Activated T-cell treated with anti-CD3 and anti-CD28 coated beads for 48 hours (primary cell): ENCODE measurements at regions not wholly inside any gene's neighbourhood (a gene's known extent, or its start where the extent isn't known, plus 50 kb on each side); places are given as distances from the start of the nearest gene placed in this dataset.

ENCODE experiments used
- DNase-seq: peaks from one replicate; pipeline ENCODE4 v3.0.0-alpha.2; 2020; ENCODE audit warnings: low read depth

DNA sequence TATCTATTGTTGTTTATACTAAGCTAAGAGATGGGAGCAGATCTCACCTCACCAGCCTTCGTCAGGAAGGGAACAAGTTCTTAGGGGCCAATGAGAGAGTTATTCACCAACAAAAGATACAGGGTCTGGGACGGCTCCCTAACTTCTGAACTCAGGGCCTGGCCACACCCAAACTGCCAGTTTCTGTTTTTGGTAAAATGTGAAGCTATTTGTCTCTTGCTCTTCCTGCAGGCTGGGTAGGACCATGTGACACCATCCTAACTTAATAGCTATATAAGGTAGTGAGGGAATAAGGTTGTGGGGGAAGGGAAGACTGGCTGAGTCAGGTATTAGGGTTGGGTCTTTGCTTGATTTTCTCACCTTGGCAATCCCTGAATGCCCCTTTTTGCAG, 480.5 kb downstream of the KDM4C start:
- no peak for DNase-seq

DNA sequence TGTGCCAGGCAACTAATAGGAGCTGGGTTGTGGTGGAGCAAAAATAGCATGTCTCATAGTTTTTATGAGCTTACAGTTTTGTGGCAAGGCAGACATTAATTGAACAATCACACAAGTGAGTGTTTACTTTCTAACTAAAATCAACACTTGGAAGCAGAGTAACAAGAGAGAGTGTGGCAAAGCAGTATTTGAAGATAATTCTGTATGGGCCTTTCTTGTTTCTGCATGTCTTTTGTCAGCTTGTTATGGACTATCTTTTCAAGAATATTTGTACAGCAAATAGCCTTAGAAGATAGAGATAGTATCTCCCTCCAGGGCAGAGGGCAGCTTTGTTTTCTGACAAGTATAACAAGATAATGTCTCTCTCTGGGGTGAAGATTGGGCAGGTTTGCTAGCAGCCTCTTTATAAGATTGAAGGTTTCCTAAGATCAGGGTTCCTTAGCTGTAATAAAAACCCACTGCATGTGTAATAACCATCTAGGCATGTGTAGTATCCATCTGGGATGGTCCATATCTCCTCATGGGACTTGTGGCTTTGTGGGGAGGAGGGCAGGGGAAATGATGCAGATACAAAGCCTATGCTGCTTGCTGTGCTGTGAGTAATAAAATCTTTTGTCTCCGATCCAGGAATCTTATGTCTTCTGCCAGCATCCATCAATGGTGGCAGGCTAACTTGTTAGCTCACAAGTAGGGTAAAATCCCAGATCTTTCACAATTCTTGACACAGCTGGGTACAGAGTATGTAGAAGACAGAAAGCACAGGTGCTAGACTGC, 479.9 kb downstream of the KDM4C start:
- no peak for DNase-seq

DNA sequence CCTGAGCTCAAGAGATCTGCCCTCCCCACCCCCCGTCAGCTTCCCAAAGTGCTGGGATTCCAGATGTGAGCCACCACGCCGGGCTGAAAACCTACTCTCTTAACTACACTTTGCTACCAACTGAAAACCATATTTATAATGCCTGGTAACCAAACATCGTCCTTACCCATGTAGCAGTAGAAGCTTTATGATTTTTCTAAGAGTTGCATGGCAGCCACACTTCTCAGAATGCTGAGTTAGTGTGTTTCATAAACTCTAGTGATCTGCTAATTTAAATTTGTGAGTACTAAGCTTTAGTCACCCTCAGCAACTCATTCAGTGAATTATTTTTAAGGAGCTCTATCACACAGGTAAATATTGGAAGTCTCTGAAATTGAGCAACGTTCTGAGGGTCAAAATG, 478.4 kb downstream of the KDM4C start:
- DNase-seq: no peak

DNA sequence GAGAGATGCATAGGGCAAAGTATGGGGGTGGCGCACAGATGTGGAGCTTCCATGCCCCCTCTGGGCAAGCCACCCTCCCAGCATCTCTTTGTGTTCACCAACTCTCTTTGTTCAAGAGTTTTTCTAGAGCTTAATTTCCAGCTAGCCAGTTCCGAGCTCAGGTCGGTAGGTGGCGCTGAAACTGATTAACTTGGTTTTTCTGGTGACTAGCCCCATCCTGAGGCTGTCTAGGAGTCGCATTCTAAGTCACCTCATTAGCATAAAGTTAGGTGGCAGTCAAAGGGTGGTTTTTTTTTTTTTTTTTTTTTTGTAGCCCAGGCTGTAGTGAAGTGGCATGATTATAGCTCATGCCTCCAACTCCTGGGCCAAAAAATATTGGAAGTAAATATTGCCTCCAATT, 476.4 kb downstream of the KDM4C start:
- DNase-seq: peak; percentile 46

DNA sequence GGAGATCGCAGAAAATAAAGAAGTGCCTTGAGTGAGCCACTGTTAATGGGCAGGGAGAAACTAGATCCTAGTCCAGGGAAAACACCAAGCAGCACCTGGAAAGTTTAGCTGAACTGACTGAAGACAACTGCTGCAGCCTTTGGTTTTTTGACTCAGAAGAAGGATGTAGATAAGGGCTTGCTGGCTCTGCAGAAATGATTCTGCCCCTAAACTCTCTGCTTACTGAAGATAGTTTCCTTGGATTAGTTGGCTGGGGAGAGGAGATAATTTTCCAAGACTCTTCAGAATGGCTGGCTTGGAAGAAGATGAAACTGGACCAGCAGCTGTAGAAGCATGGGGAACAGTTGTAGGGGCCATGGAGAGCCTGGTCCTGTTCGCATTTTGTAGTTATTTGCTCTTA, 471.8 kb downstream of the KDM4C start:
- DNase-seq: no peak

DNA sequence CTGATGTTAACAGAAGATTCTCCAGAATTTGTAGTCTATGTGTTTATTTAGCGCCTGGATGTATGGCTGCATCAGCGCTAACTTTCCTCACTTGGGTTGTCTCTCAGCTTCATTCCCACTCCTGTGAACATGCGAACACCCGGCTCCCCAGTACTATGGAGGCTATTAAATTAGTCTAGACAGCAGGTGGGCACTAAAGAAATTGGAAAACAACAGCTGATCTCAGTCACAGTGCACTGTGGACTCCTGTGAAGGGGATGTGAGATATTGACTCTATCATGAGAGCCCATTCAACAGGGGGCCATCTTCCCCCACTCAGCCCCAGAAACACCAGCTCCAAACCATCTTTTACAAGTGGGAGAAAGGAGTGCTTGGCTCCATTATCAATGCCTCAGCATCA, 471.0 kb downstream of the KDM4C start:
- DNase-seq: no peak

DNA sequence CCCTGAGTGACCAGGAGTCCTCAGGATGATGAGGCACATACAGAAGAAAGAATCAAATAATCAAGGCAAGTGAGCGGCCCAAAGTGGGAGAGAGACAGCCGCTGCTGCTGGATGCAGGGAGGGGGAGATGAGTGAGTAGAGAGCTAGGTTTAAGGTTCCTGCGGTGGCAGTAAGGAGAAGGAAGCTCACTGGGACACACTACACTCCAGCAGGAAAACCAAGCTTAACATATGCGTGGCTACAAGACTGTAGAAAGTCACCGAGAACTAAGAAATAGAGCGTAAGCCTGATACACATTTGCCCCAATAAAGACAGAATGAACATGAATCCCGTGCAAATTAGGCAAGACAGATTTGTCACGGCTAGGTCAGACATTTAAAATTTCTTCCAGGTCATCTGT, 470.2 kb downstream of the KDM4C start:
- DNase-seq: no peak

DNA sequence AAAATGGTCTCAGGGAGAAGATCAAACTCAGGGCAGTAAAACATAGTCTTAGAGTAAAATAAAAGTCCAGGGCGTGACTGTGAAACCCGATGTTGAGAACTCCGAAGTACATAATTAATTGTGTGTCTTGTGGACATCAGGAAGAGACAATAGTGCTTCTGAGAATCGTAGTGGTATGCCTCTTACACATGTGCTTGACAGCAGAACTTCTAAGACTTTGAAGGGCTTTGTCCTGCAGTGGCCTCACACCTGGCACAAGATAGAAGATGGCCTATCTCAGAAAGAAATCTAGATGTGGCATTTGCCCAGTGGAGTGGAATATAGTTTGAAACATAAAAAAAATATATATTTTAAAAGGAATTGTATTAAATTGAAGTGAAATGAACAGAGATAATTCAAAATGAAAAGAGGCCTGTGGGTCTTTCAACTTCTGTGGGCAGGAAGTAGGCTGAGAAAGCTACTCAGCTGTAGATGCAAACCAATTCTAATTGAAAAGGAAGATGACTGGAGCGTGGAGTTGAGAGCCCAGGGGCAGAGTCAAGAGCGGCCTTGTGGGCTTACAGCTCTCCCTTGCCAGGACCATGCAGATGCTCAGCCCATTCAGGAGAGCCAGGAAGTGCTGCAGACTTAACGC, 468.4 kb downstream of the KDM4C start:
- no peak for DNase-seq
